ENCODE measurements at regions not wholly inside any gene's neighbourhood (a gene's known extent, or its start where the extent isn't known, plus 50 kb on each side); places are given as distances from the start of the nearest gene placed in this dataset.

GRCh38 chr2:20150110-20150706 lies 74.7 kb downstream of the SDC1 start:
- DNase-seq = no peak

GRCh38 chr2:20149703-20150030 lies 75.3 kb downstream of the SDC1 start:
- DNase-seq = no peak

GRCh38 chr2:20148923-20149702 lies 75.8 kb downstream of the SDC1 start:
- DNase-seq = no peak

GRCh38 chr2:20148426-20148922 lies 76.5 kb downstream of the SDC1 start:
- DNase-seq = no peak

- DNase-seq = no peak
Observed at GRCh38 chr2:20147351-20147750, 77.6 kb downstream of the SDC1 start.

GRCh38 chr2:20146401-20146800 lies 78.5 kb downstream of the SDC1 start:
- DNase-seq = no peak

- DNase-seq = no peak
Observed at GRCh38 chr2:20145497-20146193, 79.3 kb downstream of the SDC1 start.

GRCh38 chr2:20144861-20145260 lies 80.1 kb downstream of the SDC1 start:
- no peak for DNase-seq

GRCh38 chr2:20144196-20144595 lies 80.7 kb downstream of the SDC1 start:
- DNase-seq = no peak

GRCh38 chr2:20143263-20143662 lies 81.7 kb downstream of the SDC1 start:
- DNase-seq = no peak

- no peak for DNase-seq
Observed at GRCh38 chr2:20141806-20142205, 83.1 kb downstream of the SDC1 start.

- DNase-seq = no peak
Observed at GRCh38 chr2:20141056-20141762, 83.7 kb downstream of the SDC1 start.

- DNase-seq = no peak
Observed at GRCh38 chr2:20140321-20141055, 84.4 kb downstream of the SDC1 start.

GRCh38 chr2:20139407-20140172 lies 85.3 kb downstream of the SDC1 start:
- no peak for DNase-seq

- no peak for DNase-seq
Observed at GRCh38 chr2:20138696-20139095, 86.2 kb downstream of the SDC1 start.

- no peak for DNase-seq
Observed at GRCh38 chr2:20137884-20138283, 86.5 kb upstream of the LAPTM4A start.

- no peak for DNase-seq
Observed at GRCh38 chr2:20137131-20137571, 85.7 kb upstream of the LAPTM4A start.

GRCh38 chr2:20136149-20136548 lies 84.7 kb upstream of the LAPTM4A start:
- no peak for DNase-seq

GRCh38 chr2:20135631-20136050 lies 84.2 kb upstream of the LAPTM4A start:
- peak; percentile 10 for DNase-seq

GRCh38 chr2:20132990-20133535 lies 81.6 kb upstream of the LAPTM4A start:
- DNase-seq = no peak

Measured in CD4-positive, alpha-beta T cell treated with Interleukin-17A for 1 hour (primary cell).